GDM1 (cell line): ENCODE measurements at regions not wholly inside any gene's neighbourhood (a gene's known extent, or its start where the extent isn't known, plus 50 kb on each side); places are given as distances from the start of the nearest gene placed in this dataset.
A peak's percentile ranks its signal among the peaks of the same experiment; 100 is the strongest.

Source experiments
- DNase-seq: peaks from one replicate; lab custom pipeline; 2025; lab: John Stamatoyannopoulos, UW

GRCh38 chr10:101299211-101299610 lies 54.8 kb upstream of the BTRC start:
- DNase-seq = no peak

GRCh38 chr10:101301111-101301731 lies 52.7 kb upstream of the BTRC start:
- DNase-seq = peak; percentile 60

- no peak for DNase-seq
These were observed 50.8 kb upstream of the BTRC start for GRCh38 chr10:101303087-101303703.
